HFFc6 (cell line): ENCODE measurements at regions not wholly inside any gene's neighbourhood (a gene's known extent, or its start where the extent isn't known, plus 50 kb on each side); places are given as distances from the start of the nearest gene placed in this dataset.

Experiments used
- DNase-seq: peaks from one replicate; pipeline ENCODE4 v3.0.0-alpha.2; 2018
- H3K27ac Mint-ChIP-seq: 2 replicates; pipeline ENCODE4 v1.8.0; 2020; ENCODE audit warnings: mild to moderate bottlenecking, mixed read lengths
- H3K27me3 Mint-ChIP-seq: 2 replicates; pipeline ENCODE4 v1.8.0; 2021; ENCODE audit warnings: mild to moderate bottlenecking, moderate library complexity, mixed read lengths; ENCODE audit not compliant: insufficient read depth
- H3K36me3 Mint-ChIP-seq: 2 replicates; pipeline ENCODE4 v1.8.0; 2021; ENCODE audit warnings: low read depth, mixed read lengths
- H3K4me1 Mint-ChIP-seq: 2 replicates; pipeline ENCODE4 v1.8.0; 2020; ENCODE audit warnings: low read depth, mixed read lengths
- H3K4me3 Mint-ChIP-seq: 2 replicates; pipeline ENCODE4 v1.8.0; 2020; ENCODE audit warnings: mild to moderate bottlenecking, moderate library complexity, mixed read lengths
- H3K9me3 Mint-ChIP-seq: 2 replicates; pipeline ENCODE4 v1.8.0; 2020; ENCODE audit warnings: mild to moderate bottlenecking, mixed read lengths
- CTCF ChIP-seq: fragments of 200-600 bp; sonication (generic); IDR thresholded peaks from 2 replicates; pipeline ENCODE4 v1.5.0; 2021; ENCODE audit warnings: antibody characterized with exemption, mild to moderate bottlenecking

DNA sequence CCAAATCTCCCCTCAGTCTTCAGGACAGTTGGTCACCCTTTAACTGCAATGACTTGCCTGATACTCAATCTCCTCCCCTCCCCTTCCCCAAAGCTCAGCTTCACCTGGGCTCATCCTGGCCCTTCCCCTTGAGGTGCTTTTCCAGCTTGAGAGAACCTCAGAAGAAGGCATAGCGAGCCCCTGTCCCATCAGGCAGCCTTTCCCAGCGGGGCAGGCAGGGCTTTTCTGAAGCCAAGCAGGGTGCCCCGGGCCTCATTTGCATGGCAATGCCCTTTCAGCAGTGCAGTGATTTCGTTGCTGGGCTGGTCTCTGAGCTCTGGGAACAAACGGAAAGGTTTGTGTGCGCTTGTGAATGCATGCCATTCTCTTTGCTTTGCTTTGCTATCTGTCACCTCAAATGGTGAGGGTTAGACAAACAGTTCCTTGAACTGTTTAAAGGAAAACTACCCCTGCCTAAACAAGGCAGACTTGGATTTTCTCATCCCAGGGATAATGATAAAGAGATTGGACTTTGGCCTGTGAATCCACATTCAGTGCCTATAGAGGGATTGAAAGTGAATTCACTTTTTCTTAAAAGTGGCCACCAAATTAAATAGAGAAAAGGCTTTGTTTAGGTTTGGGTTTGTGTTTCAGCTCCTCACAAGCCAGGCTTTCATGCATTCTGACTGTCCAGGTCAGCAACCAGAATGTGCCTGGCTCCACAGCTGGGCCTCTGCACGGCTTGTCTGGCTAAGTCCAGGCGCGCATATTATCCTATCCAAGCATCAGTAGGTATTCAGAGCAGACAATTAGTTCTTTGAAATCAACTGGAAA, 165.3 kb downstream of the ZNF608 start:
- Mint-ChIP-seq H3K27me3 (peaks cover 12% of the 10 kb centered on the region), H3K4me1 (peaks cover 14% of the 10 kb centered on the region), H3K4me3 (no peak overlapping the region), H3K9me3 (no peaks in the 10 kb centered on the region), H3K36me3 (no peaks in the 10 kb centered on the region), H3K27ac (no peak overlapping the region)
- DNase-seq = no peak
- TF ChIP-seq CTCF = no peak

DNA sequence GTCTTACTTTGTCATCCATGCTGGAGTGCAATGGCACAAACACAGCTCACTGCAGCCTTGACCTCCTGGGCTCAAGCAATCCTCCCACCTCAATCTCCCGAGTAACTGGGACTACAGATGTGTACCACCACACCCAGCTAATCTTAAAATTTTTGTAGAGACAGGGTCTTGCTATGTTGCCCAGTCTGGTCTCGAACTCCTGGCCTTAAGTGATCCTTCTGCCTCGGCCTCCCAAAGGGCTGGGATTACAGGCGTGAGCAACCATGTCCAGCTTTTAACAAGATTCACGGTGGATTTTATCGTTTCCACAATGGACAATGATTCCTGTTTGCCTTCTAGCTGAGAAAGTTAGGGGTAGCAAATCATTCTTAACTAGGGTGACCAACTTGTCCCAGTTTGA, 165.9 kb downstream of the ZNF608 start:
- Mint-ChIP-seq H3K9me3 (no peaks in the 10 kb centered on the region), H3K36me3 (no peaks in the 10 kb centered on the region), H3K4me1 (peaks cover 14% of the 10 kb centered on the region), H3K4me3 (no peak overlapping the region), H3K27ac (no peak overlapping the region), H3K27me3 (peaks cover 13% of the 10 kb centered on the region)
- TF ChIP-seq CTCF = no peak
- no peak for DNase-seq

- H3K4me1 Mint-ChIP-seq = no peaks in the 10 kb centered on the region
- no peak overlapping the region for H3K27ac Mint-ChIP-seq
- H3K9me3 Mint-ChIP-seq = no peaks in the 10 kb centered on the region
- no peak for DNase-seq
- peaks cover 15% of the 10 kb centered on the region for H3K27me3 Mint-ChIP-seq
- no peak overlapping the region for H3K4me3 Mint-ChIP-seq
- no peaks in the 10 kb centered on the region for H3K36me3 Mint-ChIP-seq
- no peak for TF ChIP-seq CTCF
Observed at GRCh38 chr5:124576848-124577409, 169.5 kb downstream of the ZNF608 start.

DNA sequence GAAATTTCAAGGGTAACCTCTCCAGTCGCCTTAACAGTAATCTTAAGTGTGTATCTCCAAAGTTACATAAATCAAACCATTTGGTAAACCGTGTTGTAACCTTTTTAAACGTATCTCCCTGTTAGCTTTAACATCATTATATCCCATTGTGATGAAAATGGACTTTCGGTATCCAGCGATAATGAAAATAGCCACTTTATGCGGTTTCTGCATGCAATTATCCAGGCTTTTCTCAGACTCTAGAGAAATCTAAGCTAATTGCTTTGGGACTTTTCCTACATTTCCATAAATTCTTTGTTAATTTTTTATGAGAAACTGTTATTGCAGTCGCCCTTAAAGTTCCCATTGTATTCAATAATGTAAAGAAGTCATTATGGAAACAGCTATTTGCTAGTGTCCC, 170.7 kb downstream of the ZNF608 start:
- Mint-ChIP-seq H3K27me3 (peaks cover 12% of the 10 kb centered on the region; the same call in 1 of the 2 replicates), H3K9me3 (no peaks in the 10 kb centered on the region), H3K27ac (no peak overlapping the region), H3K36me3 (no peaks in the 10 kb centered on the region), H3K4me3 (no peak overlapping the region), H3K4me1 (no peaks in the 10 kb centered on the region)
- no peak for DNase-seq
- TF ChIP-seq CTCF = no peak

- Mint-ChIP-seq H3K27me3 (peaks cover 12% of the 10 kb centered on the region), H3K4me1 (no peaks in the 10 kb centered on the region), H3K36me3 (no peaks in the 10 kb centered on the region), H3K27ac (no peak overlapping the region), H3K9me3 (no peaks in the 10 kb centered on the region), H3K4me3 (no peak overlapping the region)
- no peak for DNase-seq
- TF ChIP-seq CTCF = no peak
Observed at GRCh38 chr5:124574521-124575436, 171.7 kb downstream of the ZNF608 start.
